Gastroesophageal sphincter (tissue), 4 donors: ENCODE measurements at regions not wholly inside any gene's neighbourhood (a gene's known extent, or its start where the extent isn't known, plus 50 kb on each side); places are given as distances from the start of the nearest gene placed in this dataset.

Experiments
- ATAC-seq: fragments of 150-250 bp; one replicate; pipeline ENCODE4 v1.9.1; 2016; ENCODE audit warnings: mild to moderate bottlenecking, moderate library complexity
- H3K27ac ChIP-seq, 4 donors: fragments of 200-600 bp; sonication (generic) in 3 of 4; 1 replicate in 3 of 4; 2 replicates in 1 of 4; pipeline ENCODE4 v1.5.1; 2016 to 2019
- H3K27me3 ChIP-seq: fragments of 200-600 bp; sonication (generic); one replicate; pipeline ENCODE4 v1.5.1; 2019
- H3K36me3 ChIP-seq, 2 donors: fragments of 200-600 bp; sonication (generic); one replicate each; pipeline ENCODE4 v1.5.1; 2019; ENCODE audit warnings: control low read depth in 1 of 2
- H3K4me1 ChIP-seq, 3 donors: fragments of 200-600 bp; sonication (generic); 1 replicate in 2 of 3; 2 replicates in 1 of 3; pipeline ENCODE4 v1.5.1; 2016 to 2019; ENCODE audit warnings: control low read depth in 2 of 3
- H3K4me3 ChIP-seq, 2 donors: fragments of 200-600 bp; sonication (generic); one replicate each; pipeline ENCODE4 v1.5.1; 2019; ENCODE audit warnings: mild to moderate bottlenecking in 1 of 2, moderate library complexity in 1 of 2
- H3K9me3 ChIP-seq, 3 donors: fragments of 200-600 bp; sonication (generic); one replicate each; pipeline ENCODE4 v1.5.1; 2017 to 2019; ENCODE audit warnings: control low read depth in 2 of 3
- EP300 ChIP-seq: sonication (generic); formaldehyde crosslinking; IDR thresholded peaks from one replicate; pipeline ENCODE4 v1.6.1; 2017; ENCODE audit warnings: antibody characterized with exemption, mild to moderate bottlenecking
- POLR2A ChIP-seq, 2 donors: fragments of 450-650 bp; IDR thresholded peaks; one replicate each; pipeline ENCODE4 v1.6.1; 2017; ENCODE audit warnings: antibody characterized with exemption in 2 of 2, mild to moderate bottlenecking in 2 of 2, moderate library complexity in 1 of 2
- POLR2AphosphoS5 ChIP-seq: sonication (generic); formaldehyde crosslinking; IDR thresholded peaks from one replicate; pipeline ENCODE4 v1.6.1; 2017; ENCODE audit warnings: antibody characterized with exemption
- WGBS, 2 donors: methylation state at CpG; one replicate each; pipeline ENCODE4 v1.1.5; 2018; ENCODE audit warnings: low coverage in 1 of 2; 5-methylcytosine and 5-hydroxymethylcytosine counted together
- TF ChIP-seq, protein P1 (sequence below), 4 experiments: fragments of 200-600 bp in 2 of 4; fragments of 450-650 bp in 2 of 4; sonication (generic) in 1 of 4; IDR thresholded peaks; one replicate each; pipeline ENCODE4 v1.5.1; 2017 to 2019; ENCODE audit warnings: antibody characterized with exemption in 4 of 4, mild to moderate bottlenecking in 2 of 4, moderate library complexity in 2 of 4

DNA sequence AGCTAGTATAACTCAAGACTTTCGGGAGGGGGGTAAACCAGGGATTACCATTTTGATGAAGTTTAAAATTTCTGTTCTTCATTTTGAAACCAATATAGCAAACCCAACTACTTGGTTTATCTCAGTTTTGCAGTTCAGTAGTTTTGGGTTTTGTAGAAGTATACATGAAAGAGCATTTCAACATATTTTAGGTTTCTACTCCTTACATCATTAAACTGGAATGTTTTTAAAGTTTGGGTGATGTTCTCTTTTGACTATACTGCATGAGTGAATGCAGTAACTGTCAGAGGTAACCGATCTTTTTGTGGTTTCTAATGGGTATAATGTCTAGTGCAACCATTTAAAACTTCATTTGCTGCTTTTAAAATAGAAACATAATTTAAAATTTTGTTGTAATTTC is 248.3 kb upstream of the MAD2L1 start:
- no peak for TF ChIP-seq POLR2AphosphoS5
- no peak for TF ChIP-seq EP300
- TF ChIP-seq POLR2A (IDR thresholded peaks at IDR 0.05) = no peak
- TF ChIP-seq, protein P1, sequence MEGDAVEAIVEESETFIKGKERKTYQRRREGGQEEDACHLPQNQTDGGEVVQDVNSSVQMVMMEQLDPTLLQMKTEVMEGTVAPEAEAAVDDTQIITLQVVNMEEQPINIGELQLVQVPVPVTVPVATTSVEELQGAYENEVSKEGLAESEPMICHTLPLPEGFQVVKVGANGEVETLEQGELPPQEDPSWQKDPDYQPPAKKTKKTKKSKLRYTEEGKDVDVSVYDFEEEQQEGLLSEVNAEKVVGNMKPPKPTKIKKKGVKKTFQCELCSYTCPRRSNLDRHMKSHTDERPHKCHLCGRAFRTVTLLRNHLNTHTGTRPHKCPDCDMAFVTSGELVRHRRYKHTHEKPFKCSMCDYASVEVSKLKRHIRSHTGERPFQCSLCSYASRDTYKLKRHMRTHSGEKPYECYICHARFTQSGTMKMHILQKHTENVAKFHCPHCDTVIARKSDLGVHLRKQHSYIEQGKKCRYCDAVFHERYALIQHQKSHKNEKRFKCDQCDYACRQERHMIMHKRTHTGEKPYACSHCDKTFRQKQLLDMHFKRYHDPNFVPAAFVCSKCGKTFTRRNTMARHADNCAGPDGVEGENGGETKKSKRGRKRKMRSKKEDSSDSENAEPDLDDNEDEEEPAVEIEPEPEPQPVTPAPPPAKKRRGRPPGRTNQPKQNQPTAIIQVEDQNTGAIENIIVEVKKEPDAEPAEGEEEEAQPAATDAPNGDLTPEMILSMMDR (IDR thresholded peaks at IDR 0.05) = no peak
- Histone ChIP-seq H3K27ac (no peak overlapping the region), H3K9me3 (no peaks in the 10 kb centered on the region), H3K4me1 (no peaks in the 10 kb centered on the region), H3K4me3 (no peak overlapping the region), H3K36me3 (no peaks in the 10 kb centered on the region), H3K27me3 (no peaks in the 10 kb centered on the region)
- ATAC-seq = no peak
- WGBS, 2 donors = 86 to 92% methylated on average over 2 of the region's 2 CpGs

DNA sequence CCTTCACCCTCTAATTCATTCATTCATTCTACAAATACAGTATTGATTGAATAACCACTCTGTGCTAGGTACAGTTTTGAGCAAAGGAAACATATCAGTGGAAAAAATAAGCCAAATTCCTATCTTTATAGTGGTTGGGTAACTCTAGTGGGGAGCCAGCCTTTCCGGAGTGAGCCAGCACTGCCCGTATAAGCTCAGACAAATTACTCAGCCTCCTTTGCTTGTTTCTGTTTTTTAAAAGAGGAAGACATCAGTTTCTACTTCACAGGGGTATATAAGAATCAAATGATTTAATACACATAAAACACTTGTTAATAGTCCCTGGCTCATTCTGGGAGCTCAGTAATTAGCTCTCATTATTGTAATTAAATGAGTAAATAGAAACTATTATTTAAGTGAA is 238.2 kb upstream of the MAD2L1 start:
- 39 to 53% methylated on average over 2 of the region's 2 CpGs for WGBS, 2 donors
- Histone ChIP-seq H3K4me3 (no peak overlapping the region), H3K36me3 (no peaks in the 10 kb centered on the region), H3K9me3 (no peaks in the 10 kb centered on the region), H3K4me1 (no peaks in the 10 kb centered on the region), H3K27ac (no peak overlapping the region), H3K27me3 (no peaks in the 10 kb centered on the region)
- TF ChIP-seq POLR2AphosphoS5 (no peak), EP300 (no peak), POLR2A (IDR thresholded peaks at IDR 0.05) (no peak)
- TF ChIP-seq, protein P1 (IDR thresholded peaks at IDR 0.05) = no peak
- ATAC-seq = no peak

DNA sequence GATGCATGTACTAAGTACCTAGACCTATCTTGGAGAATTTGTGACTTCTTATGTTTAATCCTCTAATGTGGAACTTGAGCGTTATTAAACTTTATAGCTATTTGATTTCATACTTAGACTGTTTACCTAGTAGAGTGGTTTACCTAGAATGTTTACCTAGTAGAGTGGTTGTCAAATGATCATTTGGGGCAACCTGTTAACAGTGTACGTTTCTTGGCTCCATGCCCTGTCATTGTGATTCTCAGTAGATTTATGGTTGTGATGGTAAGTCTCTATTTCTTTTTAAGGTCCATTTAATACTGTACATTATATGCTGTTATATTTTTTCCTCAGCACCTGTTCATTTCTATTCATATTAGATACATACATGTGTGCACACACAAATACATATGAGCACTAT is 233.0 kb upstream of the MAD2L1 start:
- H3K4me3 ChIP-seq = no peak overlapping the region
- ATAC-seq = no peak
- WGBS, 2 donors = 65% methylated on average over 2 of the region's 2 CpGs
- H3K27ac ChIP-seq = no peak overlapping the region
- no peaks in the 10 kb centered on the region for H3K9me3 ChIP-seq
- no peak for TF ChIP-seq POLR2AphosphoS5
- no peak for TF ChIP-seq EP300
- TF ChIP-seq, protein P1 (IDR thresholded peaks at IDR 0.05) = no peak
- TF ChIP-seq POLR2A (IDR thresholded peaks at IDR 0.05) = no peak
- no peaks in the 10 kb centered on the region for H3K4me1 ChIP-seq
- no peaks in the 10 kb centered on the region for H3K27me3 ChIP-seq
- no peaks in the 10 kb centered on the region for H3K36me3 ChIP-seq

DNA sequence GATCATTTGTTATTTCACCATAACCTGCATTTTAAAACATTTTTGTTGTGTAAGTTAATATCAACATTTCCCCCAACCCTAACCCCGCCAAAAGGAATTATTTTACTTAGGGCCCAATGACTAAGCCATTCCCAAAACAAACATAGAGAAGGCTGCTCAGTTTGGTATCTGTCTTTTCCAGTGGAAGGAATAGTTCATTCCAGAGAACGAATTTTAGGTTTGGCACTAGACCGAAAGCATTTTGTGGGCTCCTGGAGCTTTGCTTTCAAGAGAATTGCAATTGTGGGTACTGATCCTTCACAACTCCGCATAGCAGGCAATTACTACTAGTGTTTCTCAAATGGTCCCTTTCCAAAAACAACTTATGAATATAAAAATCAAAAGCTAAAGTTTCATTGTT is 226.7 kb upstream of the MAD2L1 start:
- no peak for ATAC-seq

DNA sequence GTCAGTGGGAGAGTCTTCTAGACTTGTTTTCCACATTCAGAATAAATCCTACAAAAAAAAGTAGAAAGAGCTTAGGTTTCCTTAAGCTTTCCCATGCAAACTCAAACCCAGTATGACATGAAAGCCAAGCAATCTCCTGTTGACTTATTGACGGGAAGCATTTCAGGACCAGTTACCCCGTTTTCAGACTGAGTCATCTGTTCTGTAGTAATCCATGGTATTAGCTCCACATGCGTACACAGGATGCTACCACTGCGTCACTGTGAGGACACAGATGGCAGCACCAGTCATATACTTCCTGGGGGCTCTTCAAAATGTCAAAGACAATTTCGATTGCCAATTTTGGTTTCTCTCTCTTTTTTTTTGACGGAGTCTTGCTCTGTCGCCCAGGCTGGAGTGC is 224.9 kb upstream of the MAD2L1 start:
- TF ChIP-seq, protein P1 (IDR thresholded peaks at IDR 0.05) = no peak
- TF ChIP-seq POLR2A (IDR thresholded peaks at IDR 0.05) (no peak), POLR2AphosphoS5 (no peak), EP300 (no peak)
- Histone ChIP-seq H3K36me3 (no peaks in the 10 kb centered on the region), H3K4me1 (no peaks in the 10 kb centered on the region), H3K27me3 (no peaks in the 10 kb centered on the region), H3K27ac (no peak overlapping the region), H3K4me3 (no peak overlapping the region), H3K9me3 (no peaks in the 10 kb centered on the region)
- ATAC-seq = no peak
- WGBS, 2 donors = 95 to 100% methylated on average over 5 of the region's 7 CpGs

More for the DNA sequence above, 226.7 kb upstream of the MAD2L1 start:
- Histone ChIP-seq H3K4me1 (no peaks in the 10 kb centered on the region), H3K4me3 (no peak overlapping the region), H3K9me3 (no peaks in the 10 kb centered on the region), H3K36me3 (no peaks in the 10 kb centered on the region), H3K27me3 (no peaks in the 10 kb centered on the region), H3K27ac (no peak overlapping the region)
- TF ChIP-seq POLR2AphosphoS5 = no peak
- TF ChIP-seq, protein P1 (IDR thresholded peaks at IDR 0.05) = no peak
- TF ChIP-seq POLR2A (IDR thresholded peaks at IDR 0.05) = no peak
- TF ChIP-seq EP300 = no peak
- WGBS, 2 donors = 20 to 52% methylated on average over 2 to 4 of the region's 4 CpGs
